T-cell (primary cell): ENCODE measurements at regions not wholly inside any gene's neighbourhood (a gene's known extent, or its start where the extent isn't known, plus 50 kb on each side); places are given as distances from the start of the nearest gene placed in this dataset.
"Not testable (repeated sequence)": the region's sequence is repeated elsewhere in the genome, so short reads cannot be mapped to it uniquely, and the experiment has no call there.

Source experiments
- ATAC-seq, 4 experiments: fragments of 200-7000 bp in 3 of 4; fragments of 150-1000 bp in 1 of 4; cut with Tn5 transposase; replicated peaks in 1 of 4; 1 replicate in 3 of 4; 2 replicates in 1 of 4; pipeline ENCODE4 v1.10.0; 2021; ENCODE audit warnings: moderate library complexity in 3 of 4, mild to moderate bottlenecking in 2 of 4, moderate number of reproducible peaks in 1 of 4
- CTCF ChIA-PET, 2 donors: fragments of 300-600 bp; sonication (Branson Sonifier 250); formaldehyde crosslinking; loops; one replicate each; lab custom pipeline; 2022; ENCODE audit warnings: antibody characterized with exemption in 2 of 2; lab: Charles Lee
- POLR2A ChIA-PET, 2 donors: fragments of 300-600 bp; sonication (Branson Sonifier 250); formaldehyde crosslinking; loops; one replicate each; lab custom pipeline; 2022; ENCODE audit warnings: antibody characterized with exemption in 2 of 2; lab: Charles Lee
- DNase-seq, 35 experiments: peaks; one replicate each; pipeline versions ENCODE4 v3.0.0 to v3.0.0-alpha.2; 2013 to 2023
- H3K27ac ChIP-seq: one replicate; pipeline ENCODE4 v1.5.1; 2013; ENCODE audit warnings: low read length
- H3K27me3 ChIP-seq, 2 experiments: replicated peaks in 1 of 2; 1 replicate in 1 of 2; 2 replicates in 1 of 2; pipeline versions ENCODE4 v1.6.1 to v1.7.0; 2013; ENCODE audit warnings: low read length in 1 of 2, mixed read lengths in 1 of 2; ENCODE audit not compliant: control insufficient read depth in 2 of 2, insufficient read depth in 2 of 2; ENCODE audit errors: extremely low read depth in 1 of 2
- H3K36me3 ChIP-seq, 2 donors: 1 replicate in 1 of 2; 2 replicates in 1 of 2; pipeline versions ENCODE4 v1.6.1 to v1.7.0; 2013; ENCODE audit warnings: low read length in 1 of 2; ENCODE audit not compliant: control insufficient read depth in 2 of 2, insufficient read depth in 1 of 2; ENCODE audit errors: extremely low read depth in 1 of 2
- H3K4me1 ChIP-seq, 2 experiments: 1 replicate in 1 of 2; 2 replicates in 1 of 2; pipeline versions ENCODE4 v1.6.1 to v1.7.0; 2013; ENCODE audit warnings: low read length in 2 of 2, mixed read lengths in 1 of 2; ENCODE audit not compliant: insufficient read depth in 2 of 2, control insufficient read depth in 1 of 2; ENCODE audit errors: extremely low read depth in 1 of 2
- H3K4me3 ChIP-seq, 2 donors: 1 replicate in 1 of 2; 2 replicates in 1 of 2; pipeline versions ENCODE4 v1.5.1 to v1.7.0; 2013; ENCODE audit warnings: mild to moderate bottlenecking in 2 of 2, low read length in 1 of 2, moderate library complexity in 1 of 2; ENCODE audit not compliant: control insufficient read depth in 1 of 2; ENCODE audit errors: extremely low read depth in 1 of 2
- H3K9me3 ChIP-seq: 2 replicates; pipeline ENCODE4 v1.7.0; 2013
- H3K27ac Mint-ChIP-seq, 2 donors: one replicate each; pipeline ENCODE4 v1.8.0; 2020 to 2021; ENCODE audit warnings: mild to moderate bottlenecking in 2 of 2, mixed read lengths in 2 of 2
- H3K27me3 Mint-ChIP-seq, 2 donors: one replicate each; pipeline ENCODE4 v1.8.0; 2021 to 2022; ENCODE audit warnings: mixed read lengths in 2 of 2
- H3K36me3 Mint-ChIP-seq: one replicate; pipeline ENCODE4 v1.8.0; 2021; ENCODE audit warnings: mixed read lengths
- H3K4me1 Mint-ChIP-seq, 3 donors: one replicate each; pipeline ENCODE4 v1.8.0; 2020 to 2022; ENCODE audit warnings: mixed read lengths in 3 of 3, mild to moderate bottlenecking in 1 of 3
- H3K4me3 Mint-ChIP-seq, 3 donors: one replicate each; pipeline ENCODE4 v1.8.0; 2020 to 2022; ENCODE audit warnings: mild to moderate bottlenecking in 3 of 3, mixed read lengths in 3 of 3, moderate library complexity in 3 of 3
- H3K9me3 Mint-ChIP-seq, 3 donors: one replicate each; pipeline ENCODE4 v1.8.0; 2020 to 2022; ENCODE audit warnings: mixed read lengths in 3 of 3
- WGBS: methylation state at CpG from one replicate; pipeline ENCODE4 v1.1.5; 2013; ENCODE audit warnings: missing lambda C conversion rate; ENCODE audit not compliant: insufficient coverage; 5-methylcytosine and 5-hydroxymethylcytosine counted together

GRCh38 chr19:30682146-30682998 lies 310.2 kb downstream of the ZNF536 start:
- H3K4me1 ChIP-seq = no peaks in the 10 kb centered on the region
- no peaks in the 10 kb centered on the region for H3K4me1 Mint-ChIP-seq
- no peaks in the 10 kb centered on the region for H3K9me3 ChIP-seq
- no peak overlapping the region for H3K27ac ChIP-seq
- no peak overlapping the region for H3K4me3 ChIP-seq
- CTCF ChIA-PET = interaction anchor here (0.5 to 1.9 kb wide), 10 partner anchors 16 to 1644 kb away, joined by 3 to 13 read pairs (median 4); no protein-coding TSS in a partner anchor
- no peaks in the 10 kb centered on the region for H3K36me3 Mint-ChIP-seq
- ATAC-seq (no peak), DNase-seq (no peak)
- no peak overlapping the region for H3K4me3 Mint-ChIP-seq
- no peaks in the 10 kb centered on the region for H3K36me3 ChIP-seq
- H3K9me3 Mint-ChIP-seq = no peaks in the 10 kb centered on the region
- H3K27ac Mint-ChIP-seq = no peak overlapping the region
- peaks cover 48 to 55% of the 10 kb centered on the region in 2 donors for H3K27me3 Mint-ChIP-seq
- 74% methylated on average over 11 of the region's 27 CpGs for WGBS
- POLR2A ChIA-PET = no interaction called here
- peaks cover 0 to 48% of the 10 kb centered on the region in 2 experiments for H3K27me3 ChIP-seq

- H3K27ac Mint-ChIP-seq = no peak overlapping the region
- ATAC-seq = no peak
- Histone ChIP-seq H3K27me3 (peaks cover 0 to 51% of the 10 kb centered on the region in 2 experiments), H3K27ac (no peak overlapping the region), H3K4me1 (no peaks in the 10 kb centered on the region), H3K4me3 (no peak overlapping the region), H3K36me3 (no peaks in the 10 kb centered on the region), H3K9me3 (no peaks in the 10 kb centered on the region)
- POLR2A ChIA-PET = no interaction called here
- no peaks in the 10 kb centered on the region for H3K9me3 Mint-ChIP-seq
- H3K27me3 Mint-ChIP-seq = peaks cover 40 to 47% of the 10 kb centered on the region in 2 donors
- H3K36me3 Mint-ChIP-seq = no peaks in the 10 kb centered on the region
- H3K4me1 Mint-ChIP-seq = no peaks in the 10 kb centered on the region
- CTCF ChIA-PET = interaction anchor here in 1 of 2 donors (1.2 to 1.9 kb wide), 3 partner anchors 15 to 1544 kb away, joined by 3 to 11 read pairs (median 5); no protein-coding TSS in a partner anchor
- 82% methylated on average over 16 of the region's 19 CpGs for WGBS
- no peak overlapping the region for H3K4me3 Mint-ChIP-seq
- no peak for DNase-seq
These were observed 309.2 kb downstream of the ZNF536 start for GRCh38 chr19:30681162-30682100.

GRCh38 chr19:30680399-30680798 lies 308.2 kb downstream of the ZNF536 start:
- ATAC-seq, H3K9me3 ChIP-seq, H3K36me3 ChIP-seq, DNase-seq, H3K27ac Mint-ChIP-seq, H3K4me3 Mint-ChIP-seq, H3K4me3 ChIP-seq, CTCF ChIA-PET, H3K4me1 Mint-ChIP-seq, H3K9me3 Mint-ChIP-seq, H3K36me3 Mint-ChIP-seq, H3K4me1 ChIP-seq, H3K27ac ChIP-seq, POLR2A ChIA-PET: not testable (repeated sequence)
- peaks cover 0 to 41% of the 10 kb centered on the region in 2 experiments for H3K27me3 ChIP-seq
- WGBS = no CpG with 5 or more reads among the region's 3 CpGs
- H3K27me3 Mint-ChIP-seq = peaks cover 31 to 39% of the 10 kb centered on the region in 2 donors

- Mint-ChIP-seq H3K4me1 (no peaks in the 10 kb centered on the region), H3K27ac (no peak overlapping the region), H3K36me3 (no peaks in the 10 kb centered on the region), H3K4me3 (no peak overlapping the region), H3K9me3 (no peaks in the 10 kb centered on the region), H3K27me3 (peaks cover 26 to 35% of the 10 kb centered on the region in 2 donors)
- no peak for DNase-seq
- WGBS = 80% methylated on average over 2 of the region's 6 CpGs
- no peaks in the 10 kb centered on the region for H3K9me3 ChIP-seq
- H3K27me3 ChIP-seq = peaks cover 0 to 38% of the 10 kb centered on the region in 2 experiments
- no peak overlapping the region for H3K27ac ChIP-seq
- ChIA-PET CTCF (interaction anchor here in 1 of 2 donors (0.8 kb wide), 1 partner anchor 10 kb away, joined by 3 read pairs; no protein-coding TSS in a partner anchor), POLR2A (no interaction called here)
- no peak overlapping the region for H3K4me3 ChIP-seq
- ATAC-seq = no peak
- no peaks in the 10 kb centered on the region for H3K4me1 ChIP-seq
- no peaks in the 10 kb centered on the region for H3K36me3 ChIP-seq
These were observed 307.6 kb downstream of the ZNF536 start for GRCh38 chr19:30679789-30680188.

GRCh38 chr19:30679153-30679702 lies 307.0 kb downstream of the ZNF536 start:
- Mint-ChIP-seq H3K36me3 (no peaks in the 10 kb centered on the region), H3K4me1 (no peaks in the 10 kb centered on the region), H3K4me3 (no peak overlapping the region), H3K27me3 (peaks cover 24 to 32% of the 10 kb centered on the region in 2 donors), H3K9me3 (no peaks in the 10 kb centered on the region), H3K27ac (no peak overlapping the region)
- DNase-seq (no peak), ATAC-seq (no peak)
- ChIA-PET CTCF (interaction anchor here in 1 of 2 donors (0.8 to 1.3 kb wide), 2 partner anchors 9 to 11 kb away, joined by 3 read pairs; no protein-coding TSS in a partner anchor), POLR2A (no interaction called here)
- WGBS = 68% methylated on average over 10 of the region's 16 CpGs
- Histone ChIP-seq H3K27me3 (peaks cover 0 to 39% of the 10 kb centered on the region in 2 experiments), H3K4me3 (no peak overlapping the region), H3K36me3 (no peaks in the 10 kb centered on the region), H3K27ac (no peak overlapping the region), H3K4me1 (no peaks in the 10 kb centered on the region), H3K9me3 (no peaks in the 10 kb centered on the region)

GRCh38 chr19:30678168-30678567 lies 306.0 kb downstream of the ZNF536 start:
- ChIA-PET POLR2A (no interaction called here), CTCF (interaction anchor here in 1 of 2 donors (0.7 to 1.3 kb wide), 2 partner anchors 10 to 12 kb away, joined by 3 to 4 read pairs; no protein-coding TSS in a partner anchor)
- H3K9me3 Mint-ChIP-seq = no peaks in the 10 kb centered on the region
- H3K27ac Mint-ChIP-seq = no peak overlapping the region
- WGBS = 88% methylated on average over 10 of the region's 10 CpGs
- Histone ChIP-seq H3K4me3 (no peak overlapping the region), H3K27ac (no peak overlapping the region), H3K36me3 (no peaks in the 10 kb centered on the region), H3K9me3 (no peaks in the 10 kb centered on the region), H3K4me1 (no peaks in the 10 kb centered on the region), H3K27me3 (peaks cover 0 to 40% of the 10 kb centered on the region in 2 experiments)
- H3K27me3 Mint-ChIP-seq = peaks cover 20 to 28% of the 10 kb centered on the region in 2 donors
- H3K4me1 Mint-ChIP-seq = no peaks in the 10 kb centered on the region
- H3K4me3 Mint-ChIP-seq = no peak overlapping the region
- H3K36me3 Mint-ChIP-seq = no peaks in the 10 kb centered on the region
- DNase-seq = no peak
- no peak for ATAC-seq
